HK-2 (cell line): ENCODE measurements at regions not wholly inside any gene's neighbourhood (a gene's known extent, or its start where the extent isn't known, plus 50 kb on each side); places are given as distances from the start of the nearest gene placed in this dataset.

ENCODE experiments used
- DNase-seq: peaks from one replicate; pipeline ENCODE4 v3.0.0-alpha.2; 2018; ENCODE audit not compliant: unreplicated experiment

DNA sequence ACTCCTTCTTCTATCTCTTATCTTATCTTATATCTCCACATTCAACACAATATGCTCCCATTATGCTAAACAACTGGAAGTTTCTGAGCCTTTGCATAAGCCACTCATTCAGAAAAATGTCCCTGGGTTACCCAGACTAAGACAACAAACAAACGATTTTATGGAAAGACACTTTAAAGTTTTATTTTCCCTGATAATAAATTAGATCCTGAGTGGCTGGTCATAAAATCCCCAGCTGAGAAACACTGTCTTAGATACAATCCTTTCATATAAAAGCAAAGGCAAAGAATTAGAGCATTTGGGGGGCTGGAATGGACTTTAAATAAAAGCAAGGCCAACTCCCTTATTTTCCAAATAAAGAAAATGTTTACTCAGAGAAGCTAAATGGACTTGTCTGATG, 322.3 kb downstream of the GBE1 start:
- no peak for DNase-seq

GRCh38 chr3:81437683-81438082, 323.8 kb downstream of the GBE1 start:
- DNase-seq, result no peak

DNA sequence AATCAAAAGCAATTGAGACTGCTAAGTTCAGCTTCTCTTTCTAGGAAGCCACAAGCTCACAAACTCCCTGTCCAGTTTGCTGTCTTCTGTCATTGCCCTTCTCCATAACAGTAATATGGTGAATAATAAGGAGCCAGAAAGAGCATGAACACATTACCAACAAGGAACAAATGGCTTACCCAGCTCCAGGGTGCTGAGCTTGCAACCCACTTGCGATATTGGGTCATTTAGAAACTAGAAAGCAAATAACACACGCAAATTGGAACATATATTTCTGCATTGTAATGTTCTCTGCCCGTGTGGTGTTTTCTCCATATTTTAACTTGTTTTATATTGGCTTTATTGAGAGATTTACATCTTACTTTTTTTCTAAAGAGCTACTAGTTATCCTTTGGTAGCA, 325.3 kb downstream of the GBE1 start:
- DNase-seq, result no peak

- no peak for DNase-seq
Observed at GRCh38 chr3:81435050-81435449, 326.4 kb downstream of the GBE1 start.

DNA sequence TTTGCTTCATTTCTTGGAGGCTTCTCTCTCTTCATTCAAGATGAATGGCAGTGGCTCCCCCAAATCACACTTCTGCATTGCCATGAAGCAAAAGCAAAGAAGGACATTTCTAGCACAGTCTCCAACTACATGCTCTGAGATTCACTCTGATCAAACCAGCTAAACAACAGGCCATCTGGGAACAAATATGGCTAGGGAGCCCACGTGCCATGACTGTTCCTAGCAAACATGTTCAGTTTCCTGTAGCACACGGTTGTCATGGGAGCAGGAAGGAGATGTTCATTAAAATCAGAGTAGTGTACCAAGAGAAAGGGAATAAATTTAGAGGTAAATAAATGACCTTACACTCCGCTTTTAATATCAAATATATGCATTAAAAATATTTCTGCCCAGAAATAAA, 327.3 kb downstream of the GBE1 start:
- DNase-seq, result no peak

- no peak for DNase-seq
Observed at GRCh38 chr3:81433675-81434074, 327.8 kb downstream of the GBE1 start.

GRCh38 chr3:81432456-81432855, 329.0 kb downstream of the GBE1 start:
- no peak for DNase-seq

DNA sequence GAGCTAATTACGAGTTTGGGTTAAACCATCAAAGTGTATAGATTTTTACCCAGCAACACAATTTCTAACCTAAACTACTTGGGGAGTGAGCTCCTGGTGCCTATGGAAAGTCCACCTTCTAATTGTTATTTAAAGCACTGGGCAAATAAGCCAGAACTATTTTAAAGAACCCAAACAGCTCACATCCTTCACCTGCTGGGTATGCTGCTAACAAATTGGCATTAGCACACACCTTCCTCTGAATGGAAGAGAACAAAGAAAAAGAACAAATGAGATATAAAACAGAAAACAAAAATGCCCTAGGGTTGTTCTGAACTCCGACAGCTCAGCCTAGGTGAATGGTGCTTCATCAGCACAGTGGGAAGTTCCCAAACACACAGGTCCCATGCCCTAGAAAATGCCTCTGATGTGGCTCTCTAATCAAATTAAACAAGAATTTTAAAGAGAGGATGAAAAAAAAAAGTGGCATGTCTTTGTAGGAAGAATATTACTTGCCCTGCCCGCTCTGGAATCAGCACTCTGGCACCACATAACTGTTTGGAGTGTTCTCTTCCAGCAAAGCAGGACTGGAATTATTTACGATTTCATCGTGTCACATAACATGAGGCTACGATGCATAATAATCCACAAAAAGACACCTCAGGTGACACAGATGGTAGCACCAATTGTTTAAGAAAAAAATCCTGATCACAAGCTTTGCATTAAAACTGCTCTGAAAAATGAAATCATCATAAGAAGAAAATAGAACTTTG, 334.4 kb downstream of the GBE1 start:
- DNase-seq, result no peak

GRCh38 chr3:81425198-81425868, 336.1 kb downstream of the GBE1 start:
- no peak for DNase-seq

- no peak for DNase-seq
Observed at GRCh38 chr3:81419228-81419627, 342.2 kb downstream of the GBE1 start.

- no peak for DNase-seq
Observed at GRCh38 chr3:81416812-81417211, 344.6 kb downstream of the GBE1 start.

DNA sequence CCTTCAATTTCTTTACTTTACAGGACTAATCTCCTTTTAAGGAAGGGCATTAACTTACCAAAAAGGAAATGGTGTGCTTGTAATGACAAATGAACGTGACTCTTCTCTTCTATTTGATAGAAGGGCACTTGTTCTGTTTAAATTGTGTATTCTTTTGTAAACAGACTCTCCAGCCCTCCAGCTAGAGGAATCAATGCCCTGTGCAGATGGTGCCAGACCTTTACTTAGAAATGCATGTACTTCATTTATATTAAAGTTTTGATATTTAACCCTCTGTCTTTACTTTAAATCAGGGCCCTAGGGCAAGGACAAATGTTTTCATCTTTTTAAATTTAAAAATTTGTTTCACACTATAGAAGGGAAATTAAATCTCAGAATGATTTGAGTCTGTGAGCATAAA, 355.1 kb downstream of the GBE1 start:
- DNase-seq, result no peak

GRCh38 chr3:81395739-81396513, 365.5 kb downstream of the GBE1 start:
- DNase-seq, result no peak

- DNase-seq, result no peak
Observed at GRCh38 chr3:81394651-81395524, 366.6 kb downstream of the GBE1 start.

DNA sequence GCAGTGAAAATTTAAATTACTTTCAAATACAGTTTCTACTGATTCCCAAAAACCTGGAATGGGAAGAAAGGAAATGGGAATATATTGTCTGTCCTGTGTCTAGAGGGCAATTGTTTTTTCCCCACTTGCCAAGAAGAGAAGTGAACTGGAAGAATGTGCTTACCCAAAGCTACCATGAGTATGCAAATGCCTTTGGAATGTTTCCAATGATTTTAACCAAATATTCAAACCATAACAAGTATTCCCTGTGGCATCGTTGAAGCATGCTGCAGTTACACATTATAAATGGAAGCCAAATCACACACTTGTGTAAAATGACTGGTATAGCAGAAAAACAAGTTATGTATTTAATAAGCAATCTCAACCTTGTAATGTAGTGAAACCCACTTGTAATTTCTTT, 368.2 kb downstream of the GBE1 start:
- no peak for DNase-seq

- no peak for DNase-seq
Observed at GRCh38 chr3:81390796-81391195, 370.6 kb downstream of the GBE1 start.

DNA sequence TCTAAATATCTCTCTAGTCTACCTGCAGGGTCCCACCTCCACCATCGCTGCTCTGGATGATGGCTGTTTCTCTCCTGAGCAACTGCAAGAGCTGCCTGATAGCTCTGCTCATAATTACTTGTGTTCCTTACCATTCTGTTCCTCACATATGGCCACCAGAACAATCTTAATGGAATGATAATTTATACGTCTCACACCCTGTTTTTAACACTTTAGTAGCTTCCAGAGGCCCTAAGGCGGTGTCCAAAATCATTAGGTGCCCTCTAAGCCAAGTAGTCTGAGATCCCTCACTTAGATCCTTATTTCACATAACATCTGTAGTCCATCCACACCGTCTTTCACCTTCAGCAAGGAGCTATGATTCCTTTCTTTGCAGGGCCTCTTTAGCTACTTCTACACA, 373.3 kb downstream of the GBE1 start:
- DNase-seq, result no peak

GRCh38 chr3:81382470-81382869, 379.0 kb downstream of the GBE1 start:
- DNase-seq, result no peak

DNA sequence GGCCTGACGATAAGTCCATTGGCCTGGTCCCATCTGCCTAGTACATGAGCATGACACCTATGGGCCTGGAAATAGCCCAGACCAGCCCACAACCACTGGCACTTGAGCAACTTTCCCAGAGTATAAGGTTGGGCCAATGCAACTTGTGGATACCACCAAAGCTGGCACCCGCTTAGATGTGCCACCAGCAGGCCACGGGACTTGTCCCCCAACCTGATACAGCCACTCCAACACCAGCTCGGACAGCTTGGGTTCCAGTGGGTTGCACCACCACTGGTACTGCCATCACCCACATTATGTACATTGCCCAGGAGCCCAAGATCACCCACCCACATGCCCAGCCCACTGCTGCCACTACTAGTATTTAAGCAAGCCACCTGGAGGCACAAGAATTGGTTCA, 381.2 kb downstream of the GBE1 start:
- no peak for DNase-seq

GRCh38 chr3:81378552-81379293, 382.7 kb downstream of the GBE1 start:
- no peak for DNase-seq

DNA sequence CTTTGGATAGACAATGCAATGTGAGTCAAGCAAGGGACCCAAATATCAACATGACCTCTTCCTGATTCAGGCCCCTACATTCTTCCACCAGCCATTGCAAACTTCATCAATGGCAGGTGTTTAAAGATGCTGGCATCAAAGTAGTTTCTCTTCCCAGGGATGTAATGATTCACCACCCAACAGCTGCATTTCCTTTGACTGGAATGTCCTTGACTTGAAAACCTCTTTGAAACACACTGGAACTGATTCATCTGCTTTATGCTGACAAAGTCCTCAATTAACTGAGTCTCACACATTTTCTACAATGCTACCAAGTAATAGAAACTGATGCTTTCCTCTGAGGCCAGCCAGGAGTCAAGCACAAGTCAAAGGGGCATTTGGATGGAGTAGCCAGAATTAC, 385.5 kb downstream of the GBE1 start:
- no peak for DNase-seq
